Stimulated activated CD4-positive, alpha-beta T cell treated with anti-CD3 and anti-CD28 coated beads, Interleukin-12 subunit alpha, Interleukin-12 subunit beta, amount 100 ng/mL, for 48 hours (primary cell): ENCODE measurements at regions not wholly inside any gene's neighbourhood (a gene's known extent, or its start where the extent isn't known, plus 50 kb on each side); places are given as distances from the start of the nearest gene placed in this dataset.

Experiments
- DNase-seq, 3 donors: peaks; one replicate each; pipeline ENCODE4 v3.0.0-alpha.2; 2020; ENCODE audit warnings: low read depth in 2 of 3, low spot score in 1 of 3

- DNase-seq: no peak
These were observed 119.7 kb downstream of the CD47 start for GRCh38 chr3:107970993-107971580.

- DNase-seq: no peak
These were observed 120.6 kb downstream of the CD47 start for GRCh38 chr3:107969994-107970819.

- no peak for DNase-seq
These were observed 121.3 kb downstream of the CD47 start for GRCh38 chr3:107969525-107969924.

- no peak for DNase-seq
These were observed 124.6 kb downstream of the CD47 start for GRCh38 chr3:107966276-107966675.

- no peak for DNase-seq
These were observed 125.6 kb downstream of the CD47 start for GRCh38 chr3:107965136-107965655.

- DNase-seq: no peak
These were observed 127.2 kb downstream of the CD47 start for GRCh38 chr3:107963581-107963980.

GRCh38 chr3:107962946-107963345 lies 127.9 kb downstream of the CD47 start:
- DNase-seq: no peak

GRCh38 chr3:107962037-107962436 lies 128.8 kb downstream of the CD47 start:
- DNase-seq: no peak

GRCh38 chr3:107959550-107960154 lies 131.2 kb downstream of the CD47 start:
- DNase-seq: no peak

GRCh38 chr3:107958146-107958545 lies 132.7 kb downstream of the CD47 start:
- DNase-seq: no peak

GRCh38 chr3:107956991-107957900 lies 133.6 kb downstream of the CD47 start:
- no peak for DNase-seq

- DNase-seq: no peak
These were observed 136.0 kb downstream of the CD47 start for GRCh38 chr3:107954845-107955244.

- DNase-seq: no peak
These were observed 137.1 kb downstream of the CD47 start for GRCh38 chr3:107953722-107954121.

- no peak for DNase-seq
These were observed 139.7 kb downstream of the CD47 start for GRCh38 chr3:107951126-107951525.

- no peak for DNase-seq
These were observed 140.4 kb downstream of the CD47 start for GRCh38 chr3:107950417-107950816.

GRCh38 chr3:107949394-107949970 lies 141.3 kb downstream of the CD47 start:
- no peak for DNase-seq

- no peak for DNase-seq
These were observed 143.6 kb downstream of the CD47 start for GRCh38 chr3:107947203-107947602.

- no peak for DNase-seq
These were observed 144.1 kb downstream of the CD47 start for GRCh38 chr3:107946700-107947099.

- no peak for DNase-seq
These were observed 145.3 kb downstream of the CD47 start for GRCh38 chr3:107945417-107946094.
